WTC11 (cell line): ENCODE measurements at regions not wholly inside any gene's neighbourhood (a gene's known extent, or its start where the extent isn't known, plus 50 kb on each side); places are given as distances from the start of the nearest gene placed in this dataset.

Source experiments
- ATAC-seq: fragments of 200-7000 bp; cut with Tn5 transposase; 2 replicates; pipeline ENCODE4 v1.10.0; 2021; ENCODE audit warnings: mild to moderate bottlenecking, moderate library complexity
- CTCF ChIA-PET: fragments of 300-600 bp; sonication (Branson Sonifier 250); formaldehyde crosslinking; loops from one replicate; lab custom pipeline; 2021; ENCODE audit warnings: antibody characterized with exemption; lab: Charles Lee
- POLR2A ChIA-PET: fragments of 350-600 bp; sonication (Branson Sonifier 250); formaldehyde crosslinking; loops from one replicate; lab custom pipeline; 2021; ENCODE audit warnings: antibody characterized with exemption; lab: Charles Lee
- DNase-seq: peaks from one replicate; pipeline ENCODE4 v3.0.0; 2021; ENCODE audit warnings: low spot score
- H3K27ac Mint-ChIP-seq: 2 replicates; pipeline ENCODE4 v1.8.0; 2021; ENCODE audit warnings: mixed read lengths
- H3K27me3 Mint-ChIP-seq: 2 replicates; pipeline ENCODE4 v1.8.0; 2021; ENCODE audit warnings: low read depth, mild to moderate bottlenecking, moderate library complexity, mixed read lengths
- H3K36me3 Mint-ChIP-seq: 2 replicates; pipeline ENCODE4 v1.8.0; 2021; ENCODE audit warnings: mixed read lengths
- H3K4me1 Mint-ChIP-seq: 2 replicates; pipeline ENCODE4 v1.8.0; 2022; ENCODE audit warnings: mixed read lengths
- H3K4me3 Mint-ChIP-seq: 2 replicates; pipeline ENCODE4 v1.8.0; 2021; ENCODE audit warnings: mild to moderate bottlenecking, moderate library complexity, mixed read lengths
- H3K9me3 Mint-ChIP-seq: 2 replicates; pipeline ENCODE4 v1.8.0; 2021; ENCODE audit warnings: mixed read lengths
- GABPB1 ChIP-seq: sonication (generic); formaldehyde crosslinking; IDR thresholded peaks from 2 replicates; pipeline ENCODE4 v1.8.1; 2023; ENCODE audit warnings: mild to moderate bottlenecking, missing genetic modification reagents
- GTF2I ChIP-seq: fragments of 250-450 bp; sonication (Bioruptor Pico); conservative IDR thresholded peaks from 2 replicates; pipeline ENCODE4 v1.4.0; 2021; ENCODE audit warnings: mild to moderate bottlenecking
- IRF2 ChIP-seq: sonication (generic); formaldehyde crosslinking; IDR thresholded peaks from 2 replicates; pipeline ENCODE4 v1.8.0; 2022; ENCODE audit warnings: low read depth, missing genetic modification reagents, borderline replicate concordance
- KAT7 ChIP-seq: sonication (generic); formaldehyde crosslinking; IDR thresholded peaks from 2 replicates; pipeline ENCODE4 v1.8.1; 2023; ENCODE audit warnings: missing genetic modification reagents, mild to moderate bottlenecking, borderline replicate concordance
- NFATC4 ChIP-seq: fragments of 250-450 bp; sonication (Bioruptor Pico); IDR thresholded peaks from 2 replicates; pipeline ENCODE4 v1.9.0; 2021; ENCODE audit warnings: mild to moderate bottlenecking
- NFE2L1 ChIP-seq: sonication (generic); formaldehyde crosslinking; IDR thresholded peaks from 2 replicates; pipeline ENCODE4 v1.8.1; 2023; ENCODE audit warnings: missing genetic modification reagents
- NFYB ChIP-seq: sonication (generic); formaldehyde crosslinking; conservative IDR thresholded peaks from 2 replicates; pipeline ENCODE4 v1.8.0; 2022; ENCODE audit warnings: low read depth, missing genetic modification reagents
- PRRX2 ChIP-seq: fragments of 250-450 bp; sonication (Bioruptor Pico); IDR thresholded peaks from 2 replicates; pipeline ENCODE4 v1.8.0; 2021; ENCODE audit warnings: mild to moderate bottlenecking
- TEAD1 ChIP-seq: sonication (generic); formaldehyde crosslinking; IDR thresholded peaks from 2 replicates; pipeline ENCODE4 v1.8.0; 2022; ENCODE audit warnings: mild to moderate bottlenecking, missing genetic modification reagents
- TEAD4 ChIP-seq: sonication (generic); formaldehyde crosslinking; IDR thresholded peaks from 2 replicates; pipeline ENCODE4 v1.8.0; 2022; ENCODE audit warnings: mild to moderate bottlenecking, missing genetic modification reagents
- ZNF121 ChIP-seq: sonication (generic); formaldehyde crosslinking; IDR thresholded peaks from 2 replicates; pipeline ENCODE4 v1.8.0; 2023; ENCODE audit warnings: missing genetic modification reagents
- ZNF219 ChIP-seq: sonication (generic); formaldehyde crosslinking; IDR thresholded peaks from 2 replicates; pipeline ENCODE4 v1.8.0; 2023; ENCODE audit warnings: missing genetic modification reagents, mild to moderate bottlenecking, borderline replicate concordance
- ZNF263 ChIP-seq: sonication (generic); formaldehyde crosslinking; IDR thresholded peaks from 2 replicates; pipeline ENCODE4 v1.8.1; 2022; ENCODE audit warnings: low read depth, mild to moderate bottlenecking, moderate library complexity, missing genetic modification reagents
- ZNF423 ChIP-seq: fragments of 250-450 bp; sonication (Bioruptor Pico); IDR thresholded peaks from 2 replicates; pipeline ENCODE4 v2.1.2; 2022; ENCODE audit warnings: mild to moderate bottlenecking, moderate library complexity
- TF ChIP-seq, protein P1 (sequence below): sonication (generic); formaldehyde crosslinking; conservative IDR thresholded peaks from 2 replicates; pipeline ENCODE4 v1.8.1; 2023; ENCODE audit warnings: mild to moderate bottlenecking, low read depth, missing genetic modification reagents, moderate library complexity
- TF ChIP-seq, protein P2 (sequence below): sonication (generic); formaldehyde crosslinking; IDR thresholded peaks from 2 replicates; pipeline ENCODE4 v1.8.0; 2022; ENCODE audit warnings: mild to moderate bottlenecking, missing genetic modification reagents
- TF ChIP-seq, protein P3 (sequence below): fragments of 200-600 bp; IDR thresholded peaks from 2 replicates; pipeline ENCODE4 v1.8.0; 2022; ENCODE audit warnings: antibody characterized with exemption
- TF ChIP-seq, protein P4 (sequence below): fragments of 250-450 bp; sonication (Bioruptor Pico); IDR thresholded peaks from 2 replicates; pipeline ENCODE4 v1.9.0; 2021; ENCODE audit warnings: moderate library complexity, mild to moderate bottlenecking, inconsistent platforms, borderline replicate concordance
- TF ChIP-seq, protein P5 (sequence below): fragments of 250-450 bp; sonication (Bioruptor Pico); IDR thresholded peaks from 2 replicates; pipeline ENCODE4 v1.9.0; 2021; ENCODE audit warnings: mild to moderate bottlenecking
- TF ChIP-seq, protein P6 (sequence below): sonication (generic); formaldehyde crosslinking; IDR thresholded peaks from 2 replicates; pipeline ENCODE4 v1.8.1; 2023; ENCODE audit warnings: mild to moderate bottlenecking, missing genetic modification reagents

DNA sequence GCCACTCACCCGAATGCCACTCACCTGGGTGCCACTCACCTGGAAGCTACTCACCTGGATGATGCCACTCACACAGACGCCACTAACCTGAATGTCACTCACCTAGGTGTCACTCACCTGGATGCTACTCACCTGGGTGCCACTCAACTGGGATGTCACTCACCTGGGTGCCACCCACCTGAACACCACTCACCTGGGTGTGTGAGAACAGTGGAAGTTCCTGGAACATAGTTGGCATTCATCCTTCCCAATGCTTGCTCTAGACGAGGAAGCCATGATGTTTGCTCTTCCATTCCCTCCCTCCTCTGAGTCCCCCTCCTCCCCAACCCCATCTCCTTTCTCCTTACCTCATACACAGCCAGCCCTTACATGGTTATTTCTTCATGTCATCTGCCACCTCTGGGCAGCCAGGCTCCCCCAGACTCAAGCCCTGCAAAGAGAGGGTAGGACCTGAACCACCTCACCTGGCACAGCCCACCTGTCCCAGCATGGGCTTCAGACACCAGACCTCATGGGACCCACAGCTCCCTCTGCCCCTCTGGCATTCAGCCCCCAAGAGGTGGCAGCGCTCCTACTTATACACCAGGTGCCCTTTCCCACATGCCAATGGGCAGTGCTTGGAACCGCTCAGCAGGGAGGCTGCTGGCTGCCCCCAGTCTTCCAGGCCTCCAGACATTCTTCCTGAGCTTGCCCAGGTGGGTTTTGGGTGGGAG, 171.8 kb upstream of the FOXF1 start:
- Mint-ChIP-seq H3K4me1 (peaks cover 47% of the 10 kb centered on the region), H3K9me3 (no peaks in the 10 kb centered on the region), H3K4me3 (no peak overlapping the region), H3K27ac (no peak overlapping the region), H3K36me3 (no peaks in the 10 kb centered on the region), H3K27me3 (peaks cover 24% of the 10 kb centered on the region)
- CTCF ChIA-PET = no interaction called here
- DNase-seq (no peak), ATAC-seq (no peak)
- POLR2A ChIA-PET = no interaction called here
- no peak for TF ChIP-seq ZNF423 (CRISPR knock-in tag)
- TF ChIP-seq, protein P1, sequence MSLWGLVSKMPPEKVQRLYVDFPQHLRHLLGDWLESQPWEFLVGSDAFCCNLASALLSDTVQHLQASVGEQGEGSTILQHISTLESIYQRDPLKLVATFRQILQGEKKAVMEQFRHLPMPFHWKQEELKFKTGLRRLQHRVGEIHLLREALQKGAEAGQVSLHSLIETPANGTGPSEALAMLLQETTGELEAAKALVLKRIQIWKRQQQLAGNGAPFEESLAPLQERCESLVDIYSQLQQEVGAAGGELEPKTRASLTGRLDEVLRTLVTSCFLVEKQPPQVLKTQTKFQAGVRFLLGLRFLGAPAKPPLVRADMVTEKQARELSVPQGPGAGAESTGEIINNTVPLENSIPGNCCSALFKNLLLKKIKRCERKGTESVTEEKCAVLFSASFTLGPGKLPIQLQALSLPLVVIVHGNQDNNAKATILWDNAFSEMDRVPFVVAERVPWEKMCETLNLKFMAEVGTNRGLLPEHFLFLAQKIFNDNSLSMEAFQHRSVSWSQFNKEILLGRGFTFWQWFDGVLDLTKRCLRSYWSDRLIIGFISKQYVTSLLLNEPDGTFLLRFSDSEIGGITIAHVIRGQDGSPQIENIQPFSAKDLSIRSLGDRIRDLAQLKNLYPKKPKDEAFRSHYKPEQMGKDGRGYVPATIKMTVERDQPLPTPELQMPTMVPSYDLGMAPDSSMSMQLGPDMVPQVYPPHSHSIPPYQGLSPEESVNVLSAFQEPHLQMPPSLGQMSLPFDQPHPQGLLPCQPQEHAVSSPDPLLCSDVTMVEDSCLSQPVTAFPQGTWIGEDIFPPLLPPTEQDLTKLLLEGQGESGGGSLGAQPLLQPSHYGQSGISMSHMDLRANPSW (CRISPR knock-in tag) = no peak
- TF ChIP-seq, protein P2, sequence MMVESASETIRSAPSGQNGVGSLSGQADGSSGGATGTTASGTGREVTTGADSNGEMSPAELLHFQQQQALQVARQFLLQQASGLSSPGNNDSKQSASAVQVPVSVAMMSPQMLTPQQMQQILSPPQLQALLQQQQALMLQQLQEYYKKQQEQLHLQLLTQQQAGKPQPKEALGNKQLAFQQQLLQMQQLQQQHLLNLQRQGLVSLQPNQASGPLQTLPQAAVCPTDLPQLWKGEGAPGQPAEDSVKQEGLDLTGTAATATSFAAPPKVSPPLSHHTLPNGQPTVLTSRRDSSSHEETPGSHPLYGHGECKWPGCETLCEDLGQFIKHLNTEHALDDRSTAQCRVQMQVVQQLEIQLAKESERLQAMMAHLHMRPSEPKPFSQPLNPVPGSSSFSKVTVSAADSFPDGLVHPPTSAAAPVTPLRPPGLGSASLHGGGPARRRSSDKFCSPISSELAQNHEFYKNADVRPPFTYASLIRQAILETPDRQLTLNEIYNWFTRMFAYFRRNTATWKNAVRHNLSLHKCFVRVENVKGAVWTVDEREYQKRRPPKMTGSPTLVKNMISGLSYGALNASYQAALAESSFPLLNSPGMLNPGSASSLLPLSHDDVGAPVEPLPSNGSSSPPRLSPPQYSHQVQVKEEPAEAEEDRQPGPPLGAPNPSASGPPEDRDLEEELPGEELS = no peak
- TF ChIP-seq TEAD4 (CRISPR knock-in tag) = no peak
- TF ChIP-seq, protein P3, sequence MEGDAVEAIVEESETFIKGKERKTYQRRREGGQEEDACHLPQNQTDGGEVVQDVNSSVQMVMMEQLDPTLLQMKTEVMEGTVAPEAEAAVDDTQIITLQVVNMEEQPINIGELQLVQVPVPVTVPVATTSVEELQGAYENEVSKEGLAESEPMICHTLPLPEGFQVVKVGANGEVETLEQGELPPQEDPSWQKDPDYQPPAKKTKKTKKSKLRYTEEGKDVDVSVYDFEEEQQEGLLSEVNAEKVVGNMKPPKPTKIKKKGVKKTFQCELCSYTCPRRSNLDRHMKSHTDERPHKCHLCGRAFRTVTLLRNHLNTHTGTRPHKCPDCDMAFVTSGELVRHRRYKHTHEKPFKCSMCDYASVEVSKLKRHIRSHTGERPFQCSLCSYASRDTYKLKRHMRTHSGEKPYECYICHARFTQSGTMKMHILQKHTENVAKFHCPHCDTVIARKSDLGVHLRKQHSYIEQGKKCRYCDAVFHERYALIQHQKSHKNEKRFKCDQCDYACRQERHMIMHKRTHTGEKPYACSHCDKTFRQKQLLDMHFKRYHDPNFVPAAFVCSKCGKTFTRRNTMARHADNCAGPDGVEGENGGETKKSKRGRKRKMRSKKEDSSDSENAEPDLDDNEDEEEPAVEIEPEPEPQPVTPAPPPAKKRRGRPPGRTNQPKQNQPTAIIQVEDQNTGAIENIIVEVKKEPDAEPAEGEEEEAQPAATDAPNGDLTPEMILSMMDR = no peak
- no peak for TF ChIP-seq IRF2 (CRISPR knock-in tag)
- no peak for TF ChIP-seq GTF2I (CRISPR knock-in tag)
- TF ChIP-seq ZNF263 (CRISPR knock-in tag) = no peak
- TF ChIP-seq ZNF121 (CRISPR knock-in tag) = no peak
- TF ChIP-seq, protein P4, sequence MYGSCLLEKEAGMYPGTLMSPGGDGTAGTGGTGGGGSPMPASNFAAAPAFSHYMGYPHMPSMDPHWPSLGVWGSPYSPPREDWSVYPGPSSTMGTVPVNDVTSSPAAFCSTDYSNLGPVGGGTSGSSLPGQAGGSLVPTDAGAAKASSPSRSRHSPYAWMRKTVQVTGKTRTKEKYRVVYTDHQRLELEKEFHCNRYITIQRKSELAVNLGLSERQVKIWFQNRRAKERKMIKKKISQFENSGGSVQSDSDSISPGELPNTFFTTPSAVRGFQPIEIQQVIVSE (CRISPR knock-in tag) = no peak
- TF ChIP-seq KAT7 = no peak

DNA sequence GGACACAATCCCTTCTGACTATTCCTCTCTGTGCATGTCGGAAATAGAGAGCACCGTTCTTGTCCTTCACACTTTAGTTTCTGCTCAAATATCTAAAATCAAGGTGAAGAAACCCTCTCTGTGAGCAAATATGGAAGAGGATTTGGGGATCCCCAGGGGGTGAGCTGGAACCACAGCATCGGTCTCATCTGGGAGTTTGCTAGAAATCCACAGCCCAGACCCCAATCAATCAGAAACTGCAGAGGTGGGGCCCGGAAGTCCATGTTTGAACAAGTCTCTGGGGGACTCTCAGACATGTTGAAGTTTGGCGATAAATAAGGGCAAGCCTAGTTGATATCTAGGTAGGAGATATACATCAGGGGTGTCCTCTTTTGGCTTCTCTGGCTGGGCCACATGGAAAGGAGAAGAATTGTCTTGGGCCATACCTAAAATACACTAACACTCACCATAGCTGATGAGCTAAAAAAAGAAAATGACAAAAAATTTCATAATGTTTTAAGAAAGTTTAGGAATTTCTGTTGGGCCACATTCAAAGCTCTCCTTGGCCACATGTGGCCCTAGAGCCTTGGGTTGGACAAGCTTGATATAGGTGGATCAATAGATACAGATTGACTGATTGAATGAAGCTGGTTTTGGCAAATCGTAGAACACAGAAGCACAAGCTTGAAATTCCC, 168.0 kb upstream of the FOXF1 start:
- DNase-seq (no peak), ATAC-seq (no peak)
- no peaks in the 10 kb centered on the region for H3K9me3 Mint-ChIP-seq
- no peaks in the 10 kb centered on the region for H3K36me3 Mint-ChIP-seq
- TF ChIP-seq, protein P5, sequence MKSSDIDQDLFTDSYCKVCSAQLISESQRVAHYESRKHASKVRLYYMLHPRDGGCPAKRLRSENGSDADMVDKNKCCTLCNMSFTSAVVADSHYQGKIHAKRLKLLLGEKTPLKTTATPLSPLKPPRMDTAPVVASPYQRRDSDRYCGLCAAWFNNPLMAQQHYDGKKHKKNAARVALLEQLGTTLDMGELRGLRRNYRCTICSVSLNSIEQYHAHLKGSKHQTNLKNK (CRISPR knock-in tag) = no peak
- TF ChIP-seq GABPB1 (CRISPR knock-in tag) (no peak), ZNF219 (no peak), PRRX2 (CRISPR knock-in tag) (no peak), KAT7 (no peak), NFATC4 (CRISPR knock-in tag) (no peak), NFE2L1 (CRISPR knock-in tag) (no peak), NFYB (CRISPR knock-in tag) (no peak), TEAD1 (CRISPR knock-in tag) (no peak)
- TF ChIP-seq, protein P3 = no peak
- TF ChIP-seq, protein P6, sequence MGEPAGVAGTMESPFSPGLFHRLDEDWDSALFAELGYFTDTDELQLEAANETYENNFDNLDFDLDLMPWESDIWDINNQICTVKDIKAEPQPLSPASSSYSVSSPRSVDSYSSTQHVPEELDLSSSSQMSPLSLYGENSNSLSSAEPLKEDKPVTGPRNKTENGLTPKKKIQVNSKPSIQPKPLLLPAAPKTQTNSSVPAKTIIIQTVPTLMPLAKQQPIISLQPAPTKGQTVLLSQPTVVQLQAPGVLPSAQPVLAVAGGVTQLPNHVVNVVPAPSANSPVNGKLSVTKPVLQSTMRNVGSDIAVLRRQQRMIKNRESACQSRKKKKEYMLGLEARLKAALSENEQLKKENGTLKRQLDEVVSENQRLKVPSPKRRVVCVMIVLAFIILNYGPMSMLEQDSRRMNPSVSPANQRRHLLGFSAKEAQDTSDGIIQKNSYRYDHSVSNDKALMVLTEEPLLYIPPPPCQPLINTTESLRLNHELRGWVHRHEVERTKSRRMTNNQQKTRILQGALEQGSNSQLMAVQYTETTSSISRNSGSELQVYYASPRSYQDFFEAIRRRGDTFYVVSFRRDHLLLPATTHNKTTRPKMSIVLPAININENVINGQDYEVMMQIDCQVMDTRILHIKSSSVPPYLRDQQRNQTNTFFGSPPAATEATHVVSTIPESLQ (CRISPR knock-in tag) = no peak
- peaks cover 42% of the 10 kb centered on the region for H3K27me3 Mint-ChIP-seq
- CTCF ChIA-PET = interaction anchor here (0.5 to 2.9 kb wide), 3 partner anchors 89 to 355 kb away, joined by 4 to 18 read pairs (median 6); no protein-coding TSS in a partner anchor
- no peak overlapping the region for H3K4me3 Mint-ChIP-seq
- no peak overlapping the region for H3K27ac Mint-ChIP-seq
- H3K4me1 Mint-ChIP-seq = peaks cover 58% of the 10 kb centered on the region
- POLR2A ChIA-PET = interaction anchor here (0.6 kb wide), 1 partner anchor 89 kb away, joined by 4 read pairs; no protein-coding TSS in a partner anchor
